CD4-positive, CD25-positive, alpha-beta regulatory T cell (primary cell): ENCODE measurements at regions not wholly inside any gene's neighbourhood (a gene's known extent, or its start where the extent isn't known, plus 50 kb on each side); places are given as distances from the start of the nearest gene placed in this dataset.

Experiments
- ATAC-seq, 2 donors: fragments of 150-1000 bp; cut with Tn5 transposase; one replicate each; pipeline ENCODE4 v1.10.0; 2021; ENCODE audit warnings: low read depth in 2 of 2, moderate number of reproducible peaks in 2 of 2, moderate library complexity in 1 of 2
- DNase-seq, 3 donors: peaks; one replicate each; pipeline versions ENCODE4 v3.0.0 to v3.0.0-alpha.2; 2012 to 2022; ENCODE audit warnings: mixed read lengths in 1 of 3
- H3K27ac ChIP-seq: one replicate; pipeline ENCODE4 v1.7.0; 2013; ENCODE audit warnings: mild to moderate bottlenecking, low read length; ENCODE audit not compliant: insufficient read depth, poor library complexity, severe bottlenecking
- H3K27me3 ChIP-seq: one replicate; pipeline ENCODE4 v1.7.0; 2013; ENCODE audit warnings: low read length; ENCODE audit not compliant: control insufficient read depth, insufficient read depth
- H3K36me3 ChIP-seq: one replicate; pipeline ENCODE4 v1.7.0; 2013; ENCODE audit warnings: mild to moderate bottlenecking, low read length, moderate library complexity; ENCODE audit not compliant: control insufficient read depth, insufficient read depth
- H3K4me1 ChIP-seq: 2 replicates; pipeline ENCODE4 v1.7.0; 2013; ENCODE audit warnings: mild to moderate bottlenecking, low read length; ENCODE audit not compliant: insufficient read depth, control insufficient read depth, poor library complexity, severe bottlenecking
- H3K4me3 ChIP-seq: one replicate; pipeline ENCODE4 v1.7.0; 2013; ENCODE audit warnings: low read depth, mild to moderate bottlenecking, low read length, moderate library complexity
- H3K9me3 ChIP-seq, 2 experiments: 1 replicate in 1 of 2; 2 replicates in 1 of 2; pipeline ENCODE4 v1.7.0; 2013; ENCODE audit warnings: low read length in 2 of 2, mild to moderate bottlenecking in 1 of 2, moderate library complexity in 1 of 2; ENCODE audit not compliant: control insufficient read depth in 2 of 2
- H3K27ac Mint-ChIP-seq, 3 donors: one replicate each; pipeline ENCODE4 v1.8.0; 2020 to 2022; ENCODE audit warnings: mild to moderate bottlenecking in 3 of 3, mixed read lengths in 3 of 3, moderate library complexity in 2 of 3
- H3K27me3 Mint-ChIP-seq: one replicate; pipeline ENCODE4 v1.8.0; 2022; ENCODE audit warnings: mild to moderate bottlenecking, mixed read lengths
- H3K36me3 Mint-ChIP-seq: one replicate; pipeline ENCODE4 v1.8.0; 2020; ENCODE audit warnings: mixed read lengths
- H3K4me1 Mint-ChIP-seq, 4 donors: one replicate each; pipeline ENCODE4 v1.8.0; 2020 to 2022; ENCODE audit warnings: mixed read lengths in 4 of 4, mild to moderate bottlenecking in 1 of 4
- H3K4me3 Mint-ChIP-seq, 4 donors: one replicate each; pipeline ENCODE4 v1.8.0; 2020 to 2022; ENCODE audit warnings: mild to moderate bottlenecking in 4 of 4, mixed read lengths in 4 of 4, moderate library complexity in 3 of 4
- H3K9me3 Mint-ChIP-seq, 7 donors: one replicate each; pipeline ENCODE4 v1.8.0; 2020 to 2022; ENCODE audit warnings: mixed read lengths in 7 of 7, mild to moderate bottlenecking in 3 of 7, moderate library complexity in 2 of 7

- Histone ChIP-seq H3K4me1 (no peaks in the 10 kb centered on the region), H3K36me3 (no peaks in the 10 kb centered on the region), H3K9me3 (no peaks in the 10 kb centered on the region), H3K27ac (no peak overlapping the region), H3K4me3 (no peak overlapping the region), H3K27me3 (no peaks in the 10 kb centered on the region)
- DNase-seq = no peak
- Mint-ChIP-seq H3K4me1 (no peaks in the 10 kb centered on the region), H3K27me3 (no peaks in the 10 kb centered on the region), H3K36me3 (no peaks in the 10 kb centered on the region), H3K4me3 (no peak overlapping the region), H3K9me3 (peaks cover 0 to 2% (median 0%) of the 10 kb centered on the region in 7 donors), H3K27ac (no peak overlapping the region)
- ATAC-seq = no peak
Observed at GRCh38 chr20:60960500-60960899, 291.6 kb upstream of the CDH4 start.

- Mint-ChIP-seq H3K27ac (no peak overlapping the region), H3K27me3 (no peaks in the 10 kb centered on the region), H3K4me1 (no peaks in the 10 kb centered on the region), H3K36me3 (no peaks in the 10 kb centered on the region), H3K9me3 (peaks cover 0 to 4% (median 0%) of the 10 kb centered on the region in 7 donors), H3K4me3 (no peak overlapping the region)
- DNase-seq (no peak), ATAC-seq (no peak)
- Histone ChIP-seq H3K27ac (no peak overlapping the region), H3K4me3 (no peak overlapping the region), H3K9me3 (no peaks in the 10 kb centered on the region), H3K36me3 (no peaks in the 10 kb centered on the region), H3K4me1 (no peaks in the 10 kb centered on the region), H3K27me3 (no peaks in the 10 kb centered on the region)
Observed at GRCh38 chr20:60961551-60961950, 290.5 kb upstream of the CDH4 start.

GRCh38 chr20:60962367-60963045 is 289.6 kb upstream of the CDH4 start:
- peaks cover 0 to 7% (median 0%) of the 10 kb centered on the region in 7 donors for H3K9me3 Mint-ChIP-seq
- H3K4me3 Mint-ChIP-seq = no peak overlapping the region

GRCh38 chr20:60963146-60963545 is 288.9 kb upstream of the CDH4 start:
- no peak overlapping the region for H3K27ac ChIP-seq
- ATAC-seq (no peak), DNase-seq (no peak)
- no peaks in the 10 kb centered on the region for H3K9me3 ChIP-seq
- no peaks in the 10 kb centered on the region for H3K36me3 ChIP-seq
- no peak overlapping the region for H3K4me3 ChIP-seq
- H3K4me1 ChIP-seq = no peaks in the 10 kb centered on the region
- no peaks in the 10 kb centered on the region for H3K36me3 Mint-ChIP-seq
- peaks cover 0 to 7% (median 0%) of the 10 kb centered on the region in 7 donors for H3K9me3 Mint-ChIP-seq
- H3K4me3 Mint-ChIP-seq = no peak overlapping the region
- no peaks in the 10 kb centered on the region for H3K4me1 Mint-ChIP-seq
- no peaks in the 10 kb centered on the region for H3K27me3 ChIP-seq
- H3K27ac Mint-ChIP-seq = no peak overlapping the region
- no peaks in the 10 kb centered on the region for H3K27me3 Mint-ChIP-seq

More at GRCh38 chr20:60962367-60963045, 289.6 kb upstream of the CDH4 start:
- no peaks in the 10 kb centered on the region for H3K9me3 ChIP-seq
- no peaks in the 10 kb centered on the region for H3K36me3 ChIP-seq
- no peak for DNase-seq
- ATAC-seq = no peak
- no peak overlapping the region for H3K27ac ChIP-seq
- H3K4me1 ChIP-seq = no peaks in the 10 kb centered on the region
- Mint-ChIP-seq H3K27ac (no peak overlapping the region), H3K36me3 (no peaks in the 10 kb centered on the region), H3K27me3 (no peaks in the 10 kb centered on the region), H3K4me1 (no peaks in the 10 kb centered on the region)
- H3K27me3 ChIP-seq = no peaks in the 10 kb centered on the region
- no peak overlapping the region for H3K4me3 ChIP-seq

- Mint-ChIP-seq H3K27me3 (no peaks in the 10 kb centered on the region), H3K36me3 (no peaks in the 10 kb centered on the region), H3K4me3 (no peak overlapping the region), H3K4me1 (no peaks in the 10 kb centered on the region), H3K9me3 (peaks cover 0 to 7% (median 0%) of the 10 kb centered on the region in 7 donors), H3K27ac (no peak overlapping the region)
- Histone ChIP-seq H3K36me3 (no peaks in the 10 kb centered on the region), H3K27me3 (no peaks in the 10 kb centered on the region), H3K4me1 (no peaks in the 10 kb centered on the region), H3K4me3 (no peak overlapping the region), H3K27ac (no peak overlapping the region), H3K9me3 (no peaks in the 10 kb centered on the region)
- ATAC-seq (no peak), DNase-seq (no peak)
Observed at GRCh38 chr20:60964911-60965310, 287.1 kb upstream of the CDH4 start.

- H3K9me3 Mint-ChIP-seq = peaks cover 0 to 7% (median 0%) of the 10 kb centered on the region in 7 donors
- no peak overlapping the region for H3K27ac ChIP-seq
- no peaks in the 10 kb centered on the region for H3K27me3 Mint-ChIP-seq
- H3K27ac Mint-ChIP-seq = no peak overlapping the region
- H3K4me1 Mint-ChIP-seq = no peaks in the 10 kb centered on the region
- no peaks in the 10 kb centered on the region for H3K36me3 ChIP-seq
- no peaks in the 10 kb centered on the region for H3K27me3 ChIP-seq
- no peak overlapping the region for H3K4me3 ChIP-seq
- ATAC-seq (no peak), DNase-seq (no peak)
- no peaks in the 10 kb centered on the region for H3K9me3 ChIP-seq
- no peaks in the 10 kb centered on the region for H3K4me1 ChIP-seq
- no peak overlapping the region for H3K4me3 Mint-ChIP-seq
- H3K36me3 Mint-ChIP-seq = no peaks in the 10 kb centered on the region
Observed at GRCh38 chr20:60966031-60966430, 286.0 kb upstream of the CDH4 start.

GRCh38 chr20:60966766-60967165 is 285.3 kb upstream of the CDH4 start:
- H3K4me1 ChIP-seq = no peaks in the 10 kb centered on the region
- Mint-ChIP-seq H3K27ac (no peak overlapping the region), H3K36me3 (no peaks in the 10 kb centered on the region), H3K4me1 (no peaks in the 10 kb centered on the region), H3K4me3 (no peak overlapping the region), H3K9me3 (peaks cover 0 to 7% (median 0%) of the 10 kb centered on the region in 7 donors), H3K27me3 (no peaks in the 10 kb centered on the region)
- no peaks in the 10 kb centered on the region for H3K27me3 ChIP-seq
- H3K27ac ChIP-seq = no peak overlapping the region
- H3K36me3 ChIP-seq = no peaks in the 10 kb centered on the region
- H3K4me3 ChIP-seq = no peak overlapping the region
- DNase-seq = no peak
- no peak for ATAC-seq
- H3K9me3 ChIP-seq = no peaks in the 10 kb centered on the region
